Breast epithelium (tissue), 4 donors: ENCODE measurements at regions not wholly inside any gene's neighbourhood (a gene's known extent, or its start where the extent isn't known, plus 50 kb on each side); places are given as distances from the start of the nearest gene placed in this dataset.

Source experiments
- DNase-seq, 2 donors: peaks; one replicate each; pipeline ENCODE4 v3.0.0-alpha.2; 2019; ENCODE audit warnings: low spot score in 2 of 2
- H3K27ac ChIP-seq, 2 donors: fragments of 200-600 bp; sonication (generic) in 1 of 2; one replicate each; pipeline ENCODE4 v1.5.1; 2016 to 2019; ENCODE audit warnings: mild to moderate bottlenecking in 1 of 2
- H3K27me3 ChIP-seq, 2 donors: fragments of 200-600 bp; sonication (generic) in 1 of 2; one replicate each; pipeline versions ENCODE4 v1.5.1 to v1.6.0; 2017 to 2019; ENCODE audit warnings: control low read depth in 1 of 2, mild to moderate bottlenecking in 1 of 2
- H3K36me3 ChIP-seq: fragments of 200-600 bp; one replicate; pipeline ENCODE4 v1.5.1; 2019
- H3K4me1 ChIP-seq, 2 donors: fragments of 200-600 bp; sonication (generic); one replicate each; pipeline ENCODE4 v1.5.1; 2016 to 2019; ENCODE audit warnings: control low read depth in 1 of 2
- H3K4me3 ChIP-seq, 3 donors: fragments of 200-600 bp; sonication (generic); 1 replicate in 2 of 3; 2 replicates in 1 of 3; pipeline ENCODE4 v1.5.1; 2016 to 2019; ENCODE audit warnings: mild to moderate bottlenecking in 3 of 3, moderate library complexity in 2 of 3
- H3K9me3 ChIP-seq, 2 donors: fragments of 200-600 bp; sonication (generic) in 1 of 2; one replicate each; pipeline ENCODE4 v1.5.1; 2016 to 2019; ENCODE audit warnings: control low read depth in 1 of 2
- CTCF ChIP-seq, 3 donors: fragments of 450-650 bp; IDR thresholded peaks; one replicate each; pipeline ENCODE4 v1.5.1; 2016 to 2017; ENCODE audit warnings: antibody characterized with exemption in 3 of 3, mild to moderate bottlenecking in 3 of 3, moderate library complexity in 3 of 3
- POLR2A ChIP-seq: fragments of 450-650 bp; IDR thresholded peaks from one replicate; pipeline ENCODE4 v1.6.1; 2016; ENCODE audit warnings: antibody characterized with exemption, mild to moderate bottlenecking, moderate library complexity
- POLR2AphosphoS5 ChIP-seq, 3 donors: sonication (generic); formaldehyde crosslinking; IDR thresholded peaks; one replicate each; pipeline ENCODE4 v1.6.1; 2017; ENCODE audit warnings: antibody characterized with exemption in 3 of 3
- intact Hi-C: fragments of 100-400 bp; cut with DNase I; formaldehyde crosslinking; loops from one replicate; pipeline ENCODE4 v1.15.1; 2023; ENCODE audit warnings: low total_unique reads

- Histone ChIP-seq H3K27me3 (peaks cover 0 to 11% of the 10 kb centered on the region in 2 donors), H3K4me3 (no peak overlapping the region), H3K4me1 (no peaks in the 10 kb centered on the region), H3K27ac (no peak overlapping the region), H3K9me3 (no peaks in the 10 kb centered on the region), H3K36me3 (no peaks in the 10 kb centered on the region)
- no peak for TF ChIP-seq CTCF (IDR thresholded peaks at IDR 0.05)
- no peak for TF ChIP-seq POLR2A
- TF ChIP-seq POLR2AphosphoS5 (IDR thresholded peaks at IDR 0.05), result no peak
- no peak for DNase-seq
- intact Hi-C loops, result no loop called here
Observed at GRCh38 chr10:128697437-128697836, 571.2 kb upstream of the MKI67 start.

- no peak for DNase-seq
- no peak overlapping the region for H3K4me3 ChIP-seq
- no peaks in the 10 kb centered on the region for H3K36me3 ChIP-seq
- no peak overlapping the region for H3K27ac ChIP-seq
- intact Hi-C loops, result no loop called here
- TF ChIP-seq CTCF (IDR thresholded peaks at IDR 0.05), result no peak
- TF ChIP-seq POLR2A, result no peak
- no peak for TF ChIP-seq POLR2AphosphoS5 (IDR thresholded peaks at IDR 0.05)
- peaks cover 0 to 11% of the 10 kb centered on the region in 2 donors for H3K27me3 ChIP-seq
- no peaks in the 10 kb centered on the region for H3K9me3 ChIP-seq
- no peaks in the 10 kb centered on the region for H3K4me1 ChIP-seq
Observed at GRCh38 chr10:128701381-128701780, 575.2 kb upstream of the MKI67 start.

GRCh38 chr10:128701837-128702236 is 575.6 kb upstream of the MKI67 start:
- intact Hi-C loops, result no loop called here
- Histone ChIP-seq H3K4me1 (no peaks in the 10 kb centered on the region), H3K27me3 (peaks cover 0 to 11% of the 10 kb centered on the region in 2 donors), H3K27ac (no peak overlapping the region), H3K9me3 (no peaks in the 10 kb centered on the region), H3K36me3 (no peaks in the 10 kb centered on the region), H3K4me3 (no peak overlapping the region)
- TF ChIP-seq POLR2AphosphoS5 (IDR thresholded peaks at IDR 0.05) (no peak), CTCF (IDR thresholded peaks at IDR 0.05) (no peak), POLR2A (no peak)
- DNase-seq, result no peak

- no peaks in the 10 kb centered on the region for H3K9me3 ChIP-seq
- H3K36me3 ChIP-seq, result no peaks in the 10 kb centered on the region
- intact Hi-C loops, result no loop called here
- H3K27me3 ChIP-seq, result peaks cover 0 to 6% of the 10 kb centered on the region in 2 donors
- no peak overlapping the region for H3K27ac ChIP-seq
- H3K4me3 ChIP-seq, result no peak overlapping the region
- no peaks in the 10 kb centered on the region for H3K4me1 ChIP-seq
- no peak for DNase-seq
- TF ChIP-seq POLR2A (no peak), CTCF (IDR thresholded peaks at IDR 0.05) (no peak), POLR2AphosphoS5 (IDR thresholded peaks at IDR 0.05) (no peak)
Observed at GRCh38 chr10:128704716-128705115, 578.5 kb upstream of the MKI67 start.

GRCh38 chr10:128708182-128708581 is 582.0 kb upstream of the MKI67 start:
- TF ChIP-seq CTCF (IDR thresholded peaks at IDR 0.05), result no peak
- no peak for TF ChIP-seq POLR2AphosphoS5 (IDR thresholded peaks at IDR 0.05)
- TF ChIP-seq POLR2A, result no peak
- no peak for DNase-seq
- no peaks in the 10 kb centered on the region for H3K9me3 ChIP-seq
- intact Hi-C loops, result no loop called here
- H3K4me3 ChIP-seq, result no peak overlapping the region
- H3K4me1 ChIP-seq, result no peaks in the 10 kb centered on the region
- H3K27me3 ChIP-seq, result no peaks in the 10 kb centered on the region
- H3K36me3 ChIP-seq, result no peaks in the 10 kb centered on the region
- H3K27ac ChIP-seq, result no peak overlapping the region
